LNCaP clone FGC (cell line): ENCODE measurements at regions not wholly inside any gene's neighbourhood (a gene's known extent, or its start where the extent isn't known, plus 50 kb on each side); places are given as distances from the start of the nearest gene placed in this dataset.
A peak's percentile ranks its signal among the peaks of the same experiment; 100 is the strongest.

ENCODE experiments used
- DNase-seq: peaks from one replicate; pipeline ENCODE4 v3.0.0-alpha.2; 2011; ENCODE audit warnings: low read depth
- H3K4me3 ChIP-seq: 2 replicates; pipeline ENCODE4 v1.5.1; 2011; ENCODE audit warnings: mild to moderate bottlenecking, low read depth, low read length, control low read depth
- CTCF ChIP-seq: IDR thresholded peaks from 2 replicates; pipeline ENCODE4 v1.5.1; 2012; ENCODE audit warnings: mild to moderate bottlenecking; ENCODE audit not compliant: control insufficient read depth, insufficient read depth; ENCODE audit errors: extremely low read depth

GRCh38 chr13:76783798-76784197, 102.4 kb downstream of the KCTD12 start:
- DNase-seq, result peak; percentile 1
- TF ChIP-seq CTCF, result no peak
- no peak overlapping the region for H3K4me3 ChIP-seq

- no peak overlapping the region for H3K4me3 ChIP-seq
- TF ChIP-seq CTCF, result no peak
- no peak for DNase-seq
Observed at GRCh38 chr13:76778853-76779252, 107.4 kb downstream of the KCTD12 start.

- DNase-seq, result no peak
- H3K4me3 ChIP-seq, result no peak overlapping the region
- no peak for TF ChIP-seq CTCF
Observed at GRCh38 chr13:76777096-76777495, 109.1 kb downstream of the KCTD12 start.

- no peak for TF ChIP-seq CTCF
- no peak for DNase-seq
Observed at GRCh38 chr13:76775088-76775740, 111.0 kb downstream of the KCTD12 start.

GRCh38 chr13:76773448-76774094, 112.6 kb downstream of the KCTD12 start:
- H3K4me3 ChIP-seq, result no peak overlapping the region
- TF ChIP-seq CTCF, result no peak
- DNase-seq, result no peak

More at GRCh38 chr13:76775088-76775740, 111.0 kb downstream of the KCTD12 start:
- H3K4me3 ChIP-seq, result no peak overlapping the region

GRCh38 chr13:76772241-76772640, 114.0 kb downstream of the KCTD12 start:
- no peak for TF ChIP-seq CTCF
- no peak overlapping the region for H3K4me3 ChIP-seq
- no peak for DNase-seq
